ENCODE measurements at regions not wholly inside any gene's neighbourhood (a gene's known extent, or its start where the extent isn't known, plus 50 kb on each side); places are given as distances from the start of the nearest gene placed in this dataset.

GRCh38 chr5:120152931-120153330, 311.2 kb upstream of the PRR16 start:
- TF ChIP-seq ZNF224 (CRISPR knock-in tag; IDR thresholded peaks at IDR 0.05) (no peak), CTCF (IDR thresholded peaks at IDR 0.05 in 2 of 3, conservative IDR thresholded peaks at IDR 0.05 in 1 of 3; ENCODE audit: insufficient read depth in 2 of 3, low read depth in 1 of 3, low read length in 3 of 3) (no peak), ZNF311 (CRISPR knock-in tag; IDR thresholded peaks at IDR 0.05) (no peak)

All from K562 (cell line).